Coronary artery (tissue), 2 donors: ENCODE measurements at regions not wholly inside any gene's neighbourhood (a gene's known extent, or its start where the extent isn't known, plus 50 kb on each side); places are given as distances from the start of the nearest gene placed in this dataset.

Source experiments
- DNase-seq: peaks from one replicate; pipeline ENCODE4 v3.0.0-alpha.2; 2017; ENCODE audit warnings: low spot score
- H3K27ac ChIP-seq, 2 donors: fragments of 200-600 bp; sonication (generic); one replicate each; pipeline ENCODE4 v1.5.1; 2016 to 2019
- H3K4me3 ChIP-seq: fragments of 200-600 bp; sonication (generic); 2 replicates; pipeline ENCODE4 v1.5.1; 2016; ENCODE audit warnings: mild to moderate bottlenecking, moderate library complexity
- TF ChIP-seq, protein P1 (sequence below): fragments of 200-600 bp; sonication (generic); IDR thresholded peaks from one replicate; pipeline ENCODE4 v1.5.1; 2019; ENCODE audit warnings: antibody characterized with exemption

GRCh38 chr9:89812556-89813181 is 207.9 kb downstream of the GADD45G start:
- TF ChIP-seq, protein P1, sequence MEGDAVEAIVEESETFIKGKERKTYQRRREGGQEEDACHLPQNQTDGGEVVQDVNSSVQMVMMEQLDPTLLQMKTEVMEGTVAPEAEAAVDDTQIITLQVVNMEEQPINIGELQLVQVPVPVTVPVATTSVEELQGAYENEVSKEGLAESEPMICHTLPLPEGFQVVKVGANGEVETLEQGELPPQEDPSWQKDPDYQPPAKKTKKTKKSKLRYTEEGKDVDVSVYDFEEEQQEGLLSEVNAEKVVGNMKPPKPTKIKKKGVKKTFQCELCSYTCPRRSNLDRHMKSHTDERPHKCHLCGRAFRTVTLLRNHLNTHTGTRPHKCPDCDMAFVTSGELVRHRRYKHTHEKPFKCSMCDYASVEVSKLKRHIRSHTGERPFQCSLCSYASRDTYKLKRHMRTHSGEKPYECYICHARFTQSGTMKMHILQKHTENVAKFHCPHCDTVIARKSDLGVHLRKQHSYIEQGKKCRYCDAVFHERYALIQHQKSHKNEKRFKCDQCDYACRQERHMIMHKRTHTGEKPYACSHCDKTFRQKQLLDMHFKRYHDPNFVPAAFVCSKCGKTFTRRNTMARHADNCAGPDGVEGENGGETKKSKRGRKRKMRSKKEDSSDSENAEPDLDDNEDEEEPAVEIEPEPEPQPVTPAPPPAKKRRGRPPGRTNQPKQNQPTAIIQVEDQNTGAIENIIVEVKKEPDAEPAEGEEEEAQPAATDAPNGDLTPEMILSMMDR: no peak
- H3K4me3 ChIP-seq: no peak overlapping the region
- H3K27ac ChIP-seq: no peak overlapping the region
- DNase-seq: peak; percentile 38

- Histone ChIP-seq H3K4me3 (no peak overlapping the region), H3K27ac (no peak overlapping the region)
- TF ChIP-seq, protein P1: no peak
- no peak for DNase-seq
Observed at GRCh38 chr9:89813482-89813881, 208.7 kb downstream of the GADD45G start.

- no peak overlapping the region for H3K4me3 ChIP-seq
- TF ChIP-seq, protein P1: no peak
- DNase-seq: peak; percentile 43
- H3K27ac ChIP-seq: no peak overlapping the region
Observed at GRCh38 chr9:89814340-89815040, 209.7 kb downstream of the GADD45G start.

GRCh38 chr9:89815061-89815902 is 210.5 kb downstream of the GADD45G start:
- TF ChIP-seq, protein P1: no peak
- peak; percentile 62 for DNase-seq
- Histone ChIP-seq H3K4me3 (no peak overlapping the region), H3K27ac (no peak overlapping the region)

- Histone ChIP-seq H3K27ac (no peak overlapping the region), H3K4me3 (no peak overlapping the region)
- TF ChIP-seq, protein P1: no peak
- DNase-seq: peak; percentile 36
Observed at GRCh38 chr9:89815903-89816573, 211.2 kb downstream of the GADD45G start.

DNA sequence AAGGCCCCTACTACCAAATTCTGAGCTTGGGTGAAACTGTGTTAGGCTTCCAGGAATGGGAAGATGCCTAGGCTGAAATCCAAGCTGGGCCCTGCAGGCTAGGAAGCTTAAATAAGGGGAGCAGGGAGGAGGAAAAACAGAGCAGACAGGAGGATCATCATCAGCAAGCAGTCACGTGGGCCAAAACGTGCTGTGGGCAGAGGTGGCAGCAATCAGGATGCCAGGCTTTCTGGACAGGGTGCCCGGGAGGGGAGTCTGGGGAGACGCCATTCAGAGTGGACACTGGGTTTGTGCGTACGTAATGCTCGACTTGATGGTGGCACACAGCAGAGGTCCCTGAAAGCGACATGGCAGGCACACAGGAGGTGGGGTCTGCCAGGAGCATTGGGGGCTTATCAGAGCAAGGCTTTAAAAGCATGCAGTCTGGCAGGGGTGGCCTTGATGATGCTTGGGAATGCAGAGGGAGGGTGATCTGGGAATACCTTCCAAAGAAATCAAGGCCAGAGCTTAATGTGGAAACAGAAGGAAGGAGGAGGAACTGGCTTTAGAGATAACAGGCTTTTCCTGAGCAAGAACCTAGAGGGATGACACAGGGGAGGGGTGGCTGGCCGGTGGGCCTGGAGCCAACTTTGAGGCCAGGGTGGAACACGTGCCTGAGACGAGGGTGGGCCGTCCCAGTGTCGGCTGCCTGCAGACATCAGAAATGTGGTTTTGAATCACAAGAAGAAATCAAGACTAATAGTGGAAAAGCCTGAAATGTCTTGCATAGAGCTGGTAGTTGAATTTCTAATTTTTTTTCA is 212.5 kb downstream of the GADD45G start:
- DNase-seq: peak; percentile 62
- TF ChIP-seq, protein P1: no peak
- Histone ChIP-seq H3K4me3 (no peak overlapping the region), H3K27ac (peak overlapping the region in 1 of 2 donors; percentile 6)
